ENCODE measurements at regions not wholly inside any gene's neighbourhood (a gene's known extent, or its start where the extent isn't known, plus 50 kb on each side); places are given as distances from the start of the nearest gene placed in this dataset.
"Not testable (repeated sequence)": the region's sequence is repeated elsewhere in the genome, so short reads cannot be mapped to it uniquely, and the experiment has no call there.

GRCh38 chr3:166696103-166696502 lies 684.0 kb downstream of the ZBBX start:
- H2BK5ac ChIP-seq (ENCODE audit: low read length): no peak overlapping the region
- WGBS, 2 donors (ENCODE audit: extremely low coverage in 2 of 2, insufficient read length in 2 of 2, insufficient replicate concordance in 1 of 2): no CpG with 5 or more reads among the region's 2 CpGs
- H2BK120ac ChIP-seq (ENCODE audit: low read depth, low read length): no peak overlapping the region
- H3K36me3 ChIP-seq (replicated peaks in 1 of 2; ENCODE audit: control insufficient read depth in 2 of 2, insufficient read depth in 2 of 2, low read length in 2 of 2): no peaks in the 10 kb centered on the region
- no peak overlapping the region for H2AK5ac ChIP-seq (ENCODE audit: low read depth, low read length)
- H3K4ac ChIP-seq (ENCODE audit: low read length): no peak overlapping the region
- H2BK12ac ChIP-seq (ENCODE audit: low read length): no peak overlapping the region
- H3K27ac ChIP-seq (replicated peaks; ENCODE audit: low read length): no peak overlapping the region
- H3K23ac ChIP-seq (ENCODE audit: low read depth, low read length, poor library complexity): no peak overlapping the region
- no peak overlapping the region for H3K18ac ChIP-seq (ENCODE audit: low read length)
- DNase-seq (ENCODE audit: low spot score): no peak
- H3K14ac ChIP-seq (ENCODE audit: low read length): no peak overlapping the region
- no peak overlapping the region for H3K9ac ChIP-seq (ENCODE audit: low read depth, low read length, poor library complexity)
- H3K79me1 ChIP-seq (ENCODE audit: low read depth, low read length): no peaks in the 10 kb centered on the region
- peaks cover 0 to 3% of the 10 kb centered on the region in 2 donors for H3K4me1 ChIP-seq (ENCODE audit: control insufficient read depth in 2 of 2, insufficient read depth in 1 of 2, low read depth in 1 of 2, low read length in 2 of 2)
- no peaks in the 10 kb centered on the region for H3K27me3 ChIP-seq (ENCODE audit: control insufficient read depth in 3 of 3, insufficient read depth in 3 of 3, low read depth in 1 of 3, low read length in 3 of 3)
- no peak overlapping the region for H4K8ac ChIP-seq (ENCODE audit: low read depth, low read length)
- no peak overlapping the region for H2BK15ac ChIP-seq (ENCODE audit: low read length)
- H3K4me2 ChIP-seq (ENCODE audit: insufficient read depth, low read length, poor library complexity, severe bottlenecking): no peak overlapping the region
- H4K91ac ChIP-seq (ENCODE audit: low read depth, low read length, poor library complexity): no peak overlapping the region
- no peaks in the 10 kb centered on the region for H3K9me3 ChIP-seq (replicated peaks in 1 of 2; ENCODE audit: control insufficient read depth in 2 of 2, insufficient read depth in 1 of 2, low read depth in 1 of 2, low read length in 2 of 2)
- no peak overlapping the region for H2AFZ ChIP-seq (ENCODE audit: low read length)
- no peak overlapping the region for H3K4me3 ChIP-seq (ENCODE audit: low read length in 2 of 2)

- no CpG with 5 or more reads among the region's 1 CpG for WGBS, 2 donors (ENCODE audit: extremely low coverage in 2 of 2, insufficient read length in 2 of 2, insufficient replicate concordance in 1 of 2)
- Histone ChIP-seq H3K9ac (ENCODE audit: low read depth, low read length, poor library complexity) (no peak overlapping the region), H2BK15ac (ENCODE audit: low read length) (no peak overlapping the region)
Observed at GRCh38 chr3:166688665-166689064, 691.4 kb downstream of the ZBBX start.

GRCh38 chr3:166685246-166685645 lies 694.9 kb downstream of the ZBBX start:
- H2AFZ ChIP-seq (ENCODE audit: low read length): no peak overlapping the region
- WGBS, 2 donors (ENCODE audit: extremely low coverage in 2 of 2, insufficient read length in 2 of 2, insufficient replicate concordance in 1 of 2): no CpG with 5 or more reads among the region's 1 CpG
- DNase-seq (ENCODE audit: low spot score): no peak

More at GRCh38 chr3:166688665-166689064, 691.4 kb downstream of the ZBBX start:
- Histone ChIP-seq H3K27ac (replicated peaks; ENCODE audit: low read length) (no peak overlapping the region), H3K4ac (ENCODE audit: low read length) (no peak overlapping the region), H3K79me1 (ENCODE audit: low read depth, low read length) (no peaks in the 10 kb centered on the region), H2BK12ac (ENCODE audit: low read length) (no peak overlapping the region), H2BK120ac (ENCODE audit: low read depth, low read length) (no peak overlapping the region), H3K4me2 (ENCODE audit: insufficient read depth, low read length, poor library complexity, severe bottlenecking) (no peak overlapping the region), H3K27me3 (ENCODE audit: control insufficient read depth in 3 of 3, insufficient read depth in 3 of 3, low read depth in 1 of 3, low read length in 3 of 3) (no peaks in the 10 kb centered on the region), H4K8ac (ENCODE audit: low read depth, low read length) (no peak overlapping the region), H3K18ac (ENCODE audit: low read length) (no peak overlapping the region), H3K36me3 (replicated peaks in 1 of 2; ENCODE audit: control insufficient read depth in 2 of 2, insufficient read depth in 2 of 2, low read length in 2 of 2) (no peaks in the 10 kb centered on the region), H3K14ac (ENCODE audit: low read length) (no peak overlapping the region), H4K91ac (ENCODE audit: low read depth, low read length, poor library complexity) (no peak overlapping the region), H2AK5ac (ENCODE audit: low read depth, low read length) (no peak overlapping the region), H3K23ac (ENCODE audit: low read depth, low read length, poor library complexity) (no peak overlapping the region), H3K4me1 (ENCODE audit: control insufficient read depth in 2 of 2, insufficient read depth in 1 of 2, low read depth in 1 of 2, low read length in 2 of 2) (no peaks in the 10 kb centered on the region), H2AFZ (ENCODE audit: low read length) (no peak overlapping the region), H3K4me3 (ENCODE audit: low read length in 2 of 2) (no peak overlapping the region), H2BK5ac (ENCODE audit: low read length) (no peak overlapping the region), H3K9me3 (replicated peaks in 1 of 2; ENCODE audit: control insufficient read depth in 2 of 2, insufficient read depth in 1 of 2, low read depth in 1 of 2, low read length in 2 of 2) (no peaks in the 10 kb centered on the region)
- DNase-seq (ENCODE audit: low spot score): no peak

GRCh38 chr3:166684077-166684476 lies 696.0 kb downstream of the ZBBX start:
- H2AK5ac ChIP-seq (ENCODE audit: low read depth, low read length); H3K27me3 ChIP-seq (ENCODE audit: control insufficient read depth in 3 of 3, insufficient read depth in 3 of 3, low read depth in 1 of 3, low read length in 3 of 3); H2BK12ac ChIP-seq (ENCODE audit: low read length); H3K4me1 ChIP-seq (ENCODE audit: control insufficient read depth in 2 of 2, insufficient read depth in 1 of 2, low read depth in 1 of 2, low read length in 2 of 2); H2BK5ac ChIP-seq (ENCODE audit: low read length); H3K4me2 ChIP-seq (ENCODE audit: insufficient read depth, low read length, poor library complexity, severe bottlenecking); H3K9ac ChIP-seq (ENCODE audit: low read depth, low read length, poor library complexity); H4K91ac ChIP-seq (ENCODE audit: low read depth, low read length, poor library complexity); H4K8ac ChIP-seq (ENCODE audit: low read depth, low read length); H2BK15ac ChIP-seq (ENCODE audit: low read length); H3K18ac ChIP-seq (ENCODE audit: low read length); H2AFZ ChIP-seq (ENCODE audit: low read length); H3K27ac ChIP-seq (replicated peaks; ENCODE audit: low read length); H3K23ac ChIP-seq (ENCODE audit: low read depth, low read length, poor library complexity); H3K79me1 ChIP-seq (ENCODE audit: low read depth, low read length); H3K4me3 ChIP-seq (ENCODE audit: low read length in 2 of 2); DNase-seq (ENCODE audit: low spot score); H3K4ac ChIP-seq (ENCODE audit: low read length); H3K36me3 ChIP-seq (replicated peaks in 1 of 2; ENCODE audit: control insufficient read depth in 2 of 2, insufficient read depth in 2 of 2, low read length in 2 of 2); H2BK120ac ChIP-seq (ENCODE audit: low read depth, low read length); H3K9me3 ChIP-seq (replicated peaks in 1 of 2; ENCODE audit: control insufficient read depth in 2 of 2, insufficient read depth in 1 of 2, low read depth in 1 of 2, low read length in 2 of 2); H3K14ac ChIP-seq (ENCODE audit: low read length): not testable (repeated sequence)
- WGBS, 2 donors (ENCODE audit: extremely low coverage in 2 of 2, insufficient read length in 2 of 2, insufficient replicate concordance in 1 of 2): no CpG with 5 or more reads among the region's 5 CpGs

More at GRCh38 chr3:166685246-166685645, 694.9 kb downstream of the ZBBX start:
- H2BK5ac ChIP-seq (ENCODE audit: low read length): no peak overlapping the region
- no peaks in the 10 kb centered on the region for H3K79me1 ChIP-seq (ENCODE audit: low read depth, low read length)
- no peaks in the 10 kb centered on the region for H3K36me3 ChIP-seq (replicated peaks in 1 of 2; ENCODE audit: control insufficient read depth in 2 of 2, insufficient read depth in 2 of 2, low read length in 2 of 2)
- no peak overlapping the region for H2AK5ac ChIP-seq (ENCODE audit: low read depth, low read length)
- H3K27ac ChIP-seq (replicated peaks; ENCODE audit: low read length): no peak overlapping the region
- no peak overlapping the region for H2BK15ac ChIP-seq (ENCODE audit: low read length)
- H3K14ac ChIP-seq (ENCODE audit: low read length): no peak overlapping the region
- H3K4me3 ChIP-seq (ENCODE audit: low read length in 2 of 2): no peak overlapping the region
- H3K23ac ChIP-seq (ENCODE audit: low read depth, low read length, poor library complexity): no peak overlapping the region
- H3K9ac ChIP-seq (ENCODE audit: low read depth, low read length, poor library complexity): no peak overlapping the region
- no peaks in the 10 kb centered on the region for H3K9me3 ChIP-seq (replicated peaks in 1 of 2; ENCODE audit: control insufficient read depth in 2 of 2, insufficient read depth in 1 of 2, low read depth in 1 of 2, low read length in 2 of 2)
- H3K18ac ChIP-seq (ENCODE audit: low read length): no peak overlapping the region
- H3K4me2 ChIP-seq (ENCODE audit: insufficient read depth, low read length, poor library complexity, severe bottlenecking): no peak overlapping the region
- no peak overlapping the region for H4K91ac ChIP-seq (ENCODE audit: low read depth, low read length, poor library complexity)
- no peak overlapping the region for H4K8ac ChIP-seq (ENCODE audit: low read depth, low read length)
- H3K4ac ChIP-seq (ENCODE audit: low read length): no peak overlapping the region
- no peak overlapping the region for H2BK120ac ChIP-seq (ENCODE audit: low read depth, low read length)
- H3K27me3 ChIP-seq (ENCODE audit: control insufficient read depth in 3 of 3, insufficient read depth in 3 of 3, low read depth in 1 of 3, low read length in 3 of 3): no peaks in the 10 kb centered on the region
- no peaks in the 10 kb centered on the region for H3K4me1 ChIP-seq (ENCODE audit: control insufficient read depth in 2 of 2, insufficient read depth in 1 of 2, low read depth in 1 of 2, low read length in 2 of 2)
- no peak overlapping the region for H2BK12ac ChIP-seq (ENCODE audit: low read length)
